NCI-H524 treated with DMSO at 0.1 percent for 48 hours (cell line): ENCODE measurements at regions not wholly inside any gene's neighbourhood (a gene's known extent, or its start where the extent isn't known, plus 50 kb on each side); places are given as distances from the start of the nearest gene placed in this dataset.

Experiments
- DNase-seq: peaks from one replicate; lab custom pipeline; 2025; lab: John Stamatoyannopoulos, UW

GRCh38 chr12:63232896-63233295, 81.9 kb upstream of the AVPR1A start:
- DNase-seq = no peak

GRCh38 chr12:63228853-63229252, 77.9 kb upstream of the AVPR1A start:
- DNase-seq = no peak

- DNase-seq = no peak
These were observed 75.9 kb upstream of the AVPR1A start for GRCh38 chr12:63226792-63227463.

- no peak for DNase-seq
These were observed 73.4 kb upstream of the AVPR1A start for GRCh38 chr12:63224396-63224795.

GRCh38 chr12:63223128-63223527, 72.1 kb upstream of the AVPR1A start:
- DNase-seq = no peak

GRCh38 chr12:63222582-63222981, 71.6 kb upstream of the AVPR1A start:
- DNase-seq = no peak

GRCh38 chr12:63220921-63221320, 69.9 kb upstream of the AVPR1A start:
- DNase-seq = no peak

GRCh38 chr12:63212316-63212715, 61.3 kb upstream of the AVPR1A start:
- DNase-seq = no peak

GRCh38 chr12:63208956-63209355, 58.0 kb upstream of the AVPR1A start:
- no peak for DNase-seq

- no peak for DNase-seq
These were observed 55.9 kb upstream of the AVPR1A start for GRCh38 chr12:63206909-63207308.

GRCh38 chr12:63206494-63206893, 55.5 kb upstream of the AVPR1A start:
- no peak for DNase-seq
